ENCODE measurements at regions not wholly inside any gene's neighbourhood (a gene's known extent, or its start where the extent isn't known, plus 50 kb on each side); places are given as distances from the start of the nearest gene placed in this dataset.
"Not testable (repeated sequence)": the region's sequence is repeated elsewhere in the genome, so short reads cannot be mapped to it uniquely, and the experiment has no call there.

DNA sequence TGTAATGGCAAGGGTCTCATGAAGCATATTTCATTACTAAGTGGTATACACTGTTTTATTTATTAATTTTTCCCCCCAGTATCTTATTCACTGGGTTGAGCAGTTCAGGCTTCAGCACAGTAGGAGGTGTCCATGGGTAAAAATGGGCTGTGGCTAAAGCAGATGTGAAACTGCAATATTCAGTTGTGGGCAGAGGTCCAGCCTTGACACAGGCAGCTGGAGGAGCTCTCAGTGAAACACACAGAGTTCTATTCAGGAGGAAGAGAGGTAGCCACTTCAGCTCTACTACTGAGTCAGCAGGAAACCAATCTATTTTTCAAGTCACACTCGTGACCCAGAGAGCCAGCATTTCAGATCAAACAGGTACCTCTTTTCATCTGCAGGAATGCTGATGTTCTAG, 418.3 kb downstream of the CDH10 start:
- TF ChIP-seq, protein P1, sequence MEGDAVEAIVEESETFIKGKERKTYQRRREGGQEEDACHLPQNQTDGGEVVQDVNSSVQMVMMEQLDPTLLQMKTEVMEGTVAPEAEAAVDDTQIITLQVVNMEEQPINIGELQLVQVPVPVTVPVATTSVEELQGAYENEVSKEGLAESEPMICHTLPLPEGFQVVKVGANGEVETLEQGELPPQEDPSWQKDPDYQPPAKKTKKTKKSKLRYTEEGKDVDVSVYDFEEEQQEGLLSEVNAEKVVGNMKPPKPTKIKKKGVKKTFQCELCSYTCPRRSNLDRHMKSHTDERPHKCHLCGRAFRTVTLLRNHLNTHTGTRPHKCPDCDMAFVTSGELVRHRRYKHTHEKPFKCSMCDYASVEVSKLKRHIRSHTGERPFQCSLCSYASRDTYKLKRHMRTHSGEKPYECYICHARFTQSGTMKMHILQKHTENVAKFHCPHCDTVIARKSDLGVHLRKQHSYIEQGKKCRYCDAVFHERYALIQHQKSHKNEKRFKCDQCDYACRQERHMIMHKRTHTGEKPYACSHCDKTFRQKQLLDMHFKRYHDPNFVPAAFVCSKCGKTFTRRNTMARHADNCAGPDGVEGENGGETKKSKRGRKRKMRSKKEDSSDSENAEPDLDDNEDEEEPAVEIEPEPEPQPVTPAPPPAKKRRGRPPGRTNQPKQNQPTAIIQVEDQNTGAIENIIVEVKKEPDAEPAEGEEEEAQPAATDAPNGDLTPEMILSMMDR (IDR thresholded peaks at IDR 0.05; ENCODE audit: insufficient read depth in 1 of 2, low read depth in 1 of 2, low read length in 1 of 2, severe bottlenecking in 1 of 2, unreplicated experiment in 1 of 2): no peak
- no TSS peak for BruUV-seq (replicated peaks)
- H3K4me3 Mint-ChIP-seq (ENCODE audit: unreplicated experiment): no peak overlapping the region
- H3K4me1 Mint-ChIP-seq (ENCODE audit: low read depth, unreplicated experiment): peaks cover 3% of the 10 kb centered on the region
- no peaks in the 10 kb centered on the region for H3K36me3 ChIP-seq (ENCODE audit: control insufficient read depth, insufficient read depth, low read length)
- no peaks in the 10 kb centered on the region for H3K36me3 Mint-ChIP-seq (ENCODE audit: insufficient read depth, unreplicated experiment)
- CTCF ChIA-PET: no interaction called here
- no peaks in the 10 kb centered on the region for H3K27me3 ChIP-seq (replicated peaks; ENCODE audit: control insufficient read depth, insufficient read depth, low read length)
- H3K9me3 ChIP-seq: no peaks in the 10 kb centered on the region
- intact Hi-C loops (cut with micrococcal nuclease; ENCODE audit: unreplicated experiment): no loop called here
- peak overlapping the region; percentile 29 for H3K27ac Mint-ChIP-seq (ENCODE audit: unreplicated experiment)
- H3K4me1 ChIP-seq: peaks cover 9% of the 10 kb centered on the region
- no peak for DNase-seq
- no peaks in the 10 kb centered on the region for H3K27me3 Mint-ChIP-seq (ENCODE audit: insufficient read depth, unreplicated experiment)
- no peak overlapping the region for H3K4me3 ChIP-seq (ENCODE audit: low read depth, low read length)
- POLR2A ChIA-PET: no interaction called here
- H3K9me3 Mint-ChIP-seq (ENCODE audit: unreplicated experiment): no peaks in the 10 kb centered on the region

DNA sequence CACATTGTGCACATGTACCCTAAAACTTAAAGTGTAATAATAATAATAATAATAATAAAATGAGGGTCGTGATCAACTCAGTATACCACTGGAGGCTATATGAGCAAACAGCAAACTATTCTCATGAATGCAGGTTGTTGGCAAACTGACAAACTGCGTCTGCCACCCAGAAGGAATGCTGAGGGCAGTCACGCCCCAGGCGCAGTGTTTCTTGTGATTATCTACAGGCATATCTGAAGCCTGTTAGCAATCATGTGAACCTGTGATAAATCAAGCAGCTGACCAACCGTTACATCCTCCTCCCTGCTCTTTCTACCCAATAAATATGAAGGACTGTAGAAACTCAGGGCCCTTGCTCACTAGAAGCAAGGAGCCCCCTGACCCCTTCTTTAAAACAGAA, 416.9 kb downstream of the CDH10 start:
- H3K36me3 ChIP-seq (ENCODE audit: control insufficient read depth, insufficient read depth, low read length); H3K4me3 Mint-ChIP-seq (ENCODE audit: unreplicated experiment); intact Hi-C loops (cut with micrococcal nuclease; ENCODE audit: unreplicated experiment); H3K4me3 ChIP-seq (ENCODE audit: low read depth, low read length); H3K27me3 Mint-ChIP-seq (ENCODE audit: insufficient read depth, unreplicated experiment); CTCF ChIA-PET; H3K27me3 ChIP-seq (replicated peaks; ENCODE audit: control insufficient read depth, insufficient read depth, low read length); H3K4me1 ChIP-seq; H3K9me3 ChIP-seq; POLR2A ChIA-PET; H3K9me3 Mint-ChIP-seq (ENCODE audit: unreplicated experiment); DNase-seq; H3K27ac Mint-ChIP-seq (ENCODE audit: unreplicated experiment); BruUV-seq (replicated peaks); H3K36me3 Mint-ChIP-seq (ENCODE audit: insufficient read depth, unreplicated experiment): not testable (repeated sequence)
- peaks cover 13% of the 10 kb centered on the region for H3K4me1 Mint-ChIP-seq (ENCODE audit: low read depth, unreplicated experiment)

DNA sequence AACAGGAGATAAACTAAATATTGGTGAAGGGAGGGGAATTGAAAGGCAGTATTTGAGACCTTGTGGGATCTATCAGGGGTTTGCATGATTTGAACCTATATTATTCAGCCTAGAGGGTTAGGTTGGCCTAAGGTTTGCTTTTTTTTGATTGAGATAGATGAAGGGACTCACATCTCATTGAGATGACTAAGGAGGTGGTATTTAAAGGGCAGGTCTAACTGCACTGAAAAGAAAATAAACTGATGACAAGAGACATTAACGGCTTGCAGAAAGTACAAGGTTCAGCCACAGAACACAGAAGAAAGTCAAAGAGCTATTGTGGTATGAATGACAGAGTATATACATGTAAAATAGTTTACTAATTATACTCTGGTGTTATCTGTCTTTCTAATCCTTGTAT, 412.7 kb downstream of the CDH10 start:
- Histone ChIP-seq H3K4me1 (no peaks in the 10 kb centered on the region; the same call in 1 of the 2 replicates), H3K9me3 (no peaks in the 10 kb centered on the region), H3K4me3 (ENCODE audit: low read depth, low read length) (no peak overlapping the region), H3K27me3 (replicated peaks; ENCODE audit: control insufficient read depth, insufficient read depth, low read length) (no peaks in the 10 kb centered on the region), H3K36me3 (ENCODE audit: control insufficient read depth, insufficient read depth, low read length) (no peaks in the 10 kb centered on the region)
- H3K36me3 Mint-ChIP-seq (ENCODE audit: insufficient read depth, unreplicated experiment): no peaks in the 10 kb centered on the region
- CTCF ChIA-PET: no interaction called here
- intact Hi-C loops (cut with micrococcal nuclease; ENCODE audit: unreplicated experiment): loop anchor here (2.0 kb wide), 1 partner anchor 411 kb away; no protein-coding TSS in a partner anchor
- H3K27me3 Mint-ChIP-seq (ENCODE audit: insufficient read depth, unreplicated experiment): no peaks in the 10 kb centered on the region
- no peak for DNase-seq
- no TSS peak for BruUV-seq (replicated peaks)
- H3K9me3 Mint-ChIP-seq (ENCODE audit: unreplicated experiment): no peaks in the 10 kb centered on the region
- POLR2A ChIA-PET: no interaction called here
- no peak overlapping the region for H3K4me3 Mint-ChIP-seq (ENCODE audit: unreplicated experiment)
- H3K27ac Mint-ChIP-seq (ENCODE audit: unreplicated experiment): no peak overlapping the region
- peaks cover 13% of the 10 kb centered on the region for H3K4me1 Mint-ChIP-seq (ENCODE audit: low read depth, unreplicated experiment)
- TF ChIP-seq, protein P1 (IDR thresholded peaks at IDR 0.05; ENCODE audit: insufficient read depth in 1 of 2, low read depth in 1 of 2, low read length in 1 of 2, severe bottlenecking in 1 of 2, unreplicated experiment in 1 of 2): no peak

DNA sequence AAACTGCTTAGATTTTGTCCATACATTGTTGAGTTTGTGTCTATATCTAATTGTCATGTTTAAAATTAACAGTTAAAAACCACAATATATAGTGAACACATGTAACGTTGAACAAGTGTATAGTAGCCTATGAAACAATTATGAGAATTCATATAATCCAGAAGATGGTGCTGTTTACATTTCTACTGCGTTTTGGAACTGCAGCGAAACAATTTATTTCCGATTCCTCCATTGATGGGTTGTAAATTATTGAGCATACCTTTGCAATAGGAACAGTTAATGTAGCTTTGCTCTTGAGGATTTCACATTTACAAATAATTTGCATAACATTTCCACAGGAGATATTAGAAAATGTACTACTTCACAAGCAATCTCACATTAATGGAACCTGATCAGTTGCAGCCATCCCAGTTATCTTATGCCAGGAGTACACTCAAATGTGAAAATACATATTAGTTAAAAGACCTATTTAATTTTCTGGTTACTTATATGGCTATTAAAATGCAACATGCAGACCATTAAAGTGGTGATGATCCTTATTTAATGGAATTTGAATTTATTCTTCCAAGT, 411.8 kb downstream of the CDH10 start:
- TF ChIP-seq, protein P1 (IDR thresholded peaks at IDR 0.05; ENCODE audit: insufficient read depth in 1 of 2, low read depth in 1 of 2, low read length in 1 of 2, severe bottlenecking in 1 of 2, unreplicated experiment in 1 of 2): no peak
- H3K4me1 Mint-ChIP-seq (ENCODE audit: low read depth, unreplicated experiment): peaks cover 13% of the 10 kb centered on the region
- CTCF ChIA-PET: no interaction called here
- no peaks in the 10 kb centered on the region; the same call in 1 of the 2 replicates for H3K4me1 ChIP-seq
- H3K27me3 ChIP-seq (replicated peaks; ENCODE audit: control insufficient read depth, insufficient read depth, low read length): no peaks in the 10 kb centered on the region
- H3K9me3 ChIP-seq: no peaks in the 10 kb centered on the region
- intact Hi-C loops (cut with micrococcal nuclease; ENCODE audit: unreplicated experiment): loop anchor here (1.0 to 2.0 kb wide), 2 partner anchors 298 to 410 kb away; no protein-coding TSS in a partner anchor
- H3K27me3 Mint-ChIP-seq (ENCODE audit: insufficient read depth, unreplicated experiment): no peaks in the 10 kb centered on the region
- no peaks in the 10 kb centered on the region for H3K9me3 Mint-ChIP-seq (ENCODE audit: unreplicated experiment)
- DNase-seq: no peak
- no peak overlapping the region for H3K4me3 ChIP-seq (ENCODE audit: low read depth, low read length)
- H3K27ac Mint-ChIP-seq (ENCODE audit: unreplicated experiment): no peak overlapping the region
- no peaks in the 10 kb centered on the region for H3K36me3 ChIP-seq (ENCODE audit: control insufficient read depth, insufficient read depth, low read length)
- no peaks in the 10 kb centered on the region for H3K36me3 Mint-ChIP-seq (ENCODE audit: insufficient read depth, unreplicated experiment)
- POLR2A ChIA-PET: no interaction called here
- BruUV-seq (replicated peaks): no TSS peak
- H3K4me3 Mint-ChIP-seq (ENCODE audit: unreplicated experiment): no peak overlapping the region

All from Caco-2 (cell line).